ENCODE measurements at regions not wholly inside any gene's neighbourhood (a gene's known extent, or its start where the extent isn't known, plus 50 kb on each side); places are given as distances from the start of the nearest gene placed in this dataset.
"Not testable (repeated sequence)": the region's sequence is repeated elsewhere in the genome, so short reads cannot be mapped to it uniquely, and the experiment has no call there.

- H3K27ac ChIP-seq (ENCODE audit: low read depth, low read length) = not testable (repeated sequence)
Measured at GRCh38 chr15:89001708-89002275, 86.5 kb upstream of the ABHD2 start.

More at GRCh38 chr15:89001708-89002275, 86.5 kb upstream of the ABHD2 start:
- WGBS, 2 experiments (ENCODE audit: extremely low coverage in 1 of 2, insufficient coverage in 1 of 2, insufficient read length in 1 of 2, insufficient replicate concordance in 2 of 2, low coverage in 1 of 2, low lambda C conversion rate in 2 of 2, missing lambda C conversion rate in 1 of 2) = 93% methylated on average over 4 of the region's 4 CpGs; no CpG with 5 or more reads in 1 of the 2 experiments
- H3K4ac ChIP-seq (replicated peaks; ENCODE audit: insufficient read length, low read depth, low read length); H2BK20ac ChIP-seq (ENCODE audit: low read length); H3K4me2 ChIP-seq (ENCODE audit: insufficient read depth in 1 of 2, low read depth in 2 of 2, low read length in 2 of 2); H3K14ac ChIP-seq (ENCODE audit: insufficient read length); H2BK12ac ChIP-seq (ENCODE audit: low read depth, low read length); H3K27me3 ChIP-seq (replicated peaks in 1 of 4; ENCODE audit: control insufficient read depth in 3 of 4, extremely low read depth in 1 of 4, insufficient read depth in 3 of 4, low read length in 3 of 4); H3K79me2 ChIP-seq (ENCODE audit: control insufficient read depth in 1 of 2, insufficient read depth in 2 of 2, low read length in 2 of 2); H3K9me3 ChIP-seq (ENCODE audit: insufficient read depth in 2 of 2, low read depth in 1 of 2, low read length in 1 of 2); H4K5ac ChIP-seq (ENCODE audit: insufficient read length, low read depth, low read length); H4K20me1 ChIP-seq (replicated peaks in 1 of 2; ENCODE audit: control insufficient read depth in 1 of 2, insufficient read depth in 2 of 2, low read length in 2 of 2); H2BK15ac ChIP-seq (ENCODE audit: low read length); H3K36me3 ChIP-seq (ENCODE audit: control insufficient read depth in 2 of 4, insufficient read depth in 4 of 4, low read length in 3 of 4); H2AFZ ChIP-seq (ENCODE audit: low read length); DNase-seq (ENCODE audit: low read depth in 1 of 2, low spot score in 2 of 2); H3K79me1 ChIP-seq (ENCODE audit: low read depth, low read length); H3K4me3 ChIP-seq (ENCODE audit: extremely low read depth in 1 of 4, insufficient read depth in 2 of 4, low read depth in 3 of 4, low read length in 4 of 4); H3K9ac ChIP-seq (replicated peaks in 1 of 4; ENCODE audit: extremely low read depth in 1 of 4, low read depth in 3 of 4, low read length in 3 of 4); FAIRE-seq; H3K56ac ChIP-seq (replicated peaks; ENCODE audit: insufficient read length, low read depth, low read length); H4K8ac ChIP-seq (ENCODE audit: extremely low read depth, insufficient read depth, low read length); H3K23me2 ChIP-seq (ENCODE audit: low read depth, low read length); H4K91ac ChIP-seq (replicated peaks; ENCODE audit: insufficient read length, low read length); H3K23ac ChIP-seq (ENCODE audit: insufficient read length); H3K18ac ChIP-seq (ENCODE audit: extremely low read depth, low read length); H2BK5ac ChIP-seq (ENCODE audit: low read depth, low read length); H2BK120ac ChIP-seq (replicated peaks; ENCODE audit: low read depth, low read length): not testable (repeated sequence)
- peak; percentile 16; the same call in 1 of the 2 replicates for TF ChIP-seq MAFK (IDR thresholded peaks at IDR 0.05; ENCODE audit: low read depth, low read length)
- Histone ChIP-seq H2AK5ac (ENCODE audit: low read depth, low read length) (peak overlapping the region; percentile 61; the same call in 1 of the 2 replicates), H3K4me1 (replicated peaks in 1 of 4; ENCODE audit: control insufficient read depth in 3 of 4, insufficient read depth in 4 of 4, low read length in 3 of 4) (peaks cover 24 to 46% (median 28%) of the 10 kb centered on the region in 4 experiments)
- CTCF ChIA-PET (ENCODE audit: partially characterized antibody) = interaction anchor here (0.6 to 5.5 kb wide), 12 partner anchors 8 to 123 kb away, joined by 3 to 94 read pairs (median 6); no protein-coding TSS in a partner anchor
- POLR2A ChIA-PET (ENCODE audit: partially characterized antibody) = interaction anchor here (1.3 to 16.3 kb wide), 4 partner anchors 11 to 99 kb away, joined by 3 to 607 read pairs (median 75); partner anchors contain the start of genes HAPLN3 and MFGE8

All from H1 (cell line).